HG03103 (cell line): ENCODE measurements at regions not wholly inside any gene's neighbourhood (a gene's known extent, or its start where the extent isn't known, plus 50 kb on each side); places are given as distances from the start of the nearest gene placed in this dataset.

Experiments
- ATAC-seq: cut with Tn5 transposase; IDR thresholded peaks from one replicate; pipeline ENCODE4 v1.9.1; 2021; ENCODE audit warnings: low read depth; ENCODE audit not compliant: unreplicated experiment

- ATAC-seq: no peak
Measured at GRCh38 chr3:63192248-63192647, 85.9 kb upstream of the SYNPR start.

DNA sequence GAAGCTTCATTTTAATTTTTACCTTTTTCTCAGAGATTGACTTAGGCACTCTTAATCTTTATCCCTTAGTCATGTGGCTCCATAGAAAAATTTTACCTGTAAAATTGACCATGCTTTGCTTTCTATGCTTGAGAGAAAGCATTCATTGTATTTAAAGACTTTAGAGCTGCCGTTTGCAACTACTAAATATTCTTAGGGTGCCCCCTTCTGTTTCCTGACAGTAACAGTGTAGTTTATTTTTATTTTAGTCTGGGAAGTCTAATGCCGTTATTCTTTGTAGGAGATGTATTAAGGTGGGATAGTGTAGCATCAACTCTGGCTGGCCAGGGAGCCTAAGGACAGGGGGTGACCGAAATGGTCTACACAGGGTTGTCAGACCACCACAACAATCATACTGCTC is 84.5 kb upstream of the SYNPR start:
- ATAC-seq: no peak

- ATAC-seq: no peak
Measured at GRCh38 chr3:63199606-63200005, 78.5 kb upstream of the SYNPR start.

GRCh38 chr3:63202529-63202928 is 75.6 kb upstream of the SYNPR start:
- no peak for ATAC-seq

DNA sequence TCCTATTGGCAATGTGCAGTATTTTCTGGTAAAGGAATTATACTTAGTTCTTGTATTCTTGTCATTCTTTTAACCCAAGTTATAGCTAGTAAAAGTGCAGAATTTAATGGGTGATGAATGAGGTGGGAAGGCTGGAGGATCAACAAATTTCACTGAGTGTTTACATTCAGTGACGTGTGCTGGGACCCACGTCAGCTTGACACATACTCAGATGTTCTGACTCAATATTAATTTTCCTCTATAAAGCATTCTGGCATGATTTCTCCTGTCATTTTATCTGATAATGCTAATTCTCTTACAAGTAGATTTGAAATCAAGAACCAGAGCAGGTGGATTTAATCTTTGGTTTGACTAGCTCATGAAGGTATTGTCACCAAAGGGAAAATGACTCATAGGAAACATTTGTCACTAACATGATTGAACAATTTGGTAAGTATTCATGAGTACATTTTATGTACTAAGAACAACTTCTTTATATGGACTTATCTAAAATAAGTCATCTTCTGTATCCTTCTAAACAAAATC is 71.0 kb upstream of the SYNPR start:
- ATAC-seq: no peak

DNA sequence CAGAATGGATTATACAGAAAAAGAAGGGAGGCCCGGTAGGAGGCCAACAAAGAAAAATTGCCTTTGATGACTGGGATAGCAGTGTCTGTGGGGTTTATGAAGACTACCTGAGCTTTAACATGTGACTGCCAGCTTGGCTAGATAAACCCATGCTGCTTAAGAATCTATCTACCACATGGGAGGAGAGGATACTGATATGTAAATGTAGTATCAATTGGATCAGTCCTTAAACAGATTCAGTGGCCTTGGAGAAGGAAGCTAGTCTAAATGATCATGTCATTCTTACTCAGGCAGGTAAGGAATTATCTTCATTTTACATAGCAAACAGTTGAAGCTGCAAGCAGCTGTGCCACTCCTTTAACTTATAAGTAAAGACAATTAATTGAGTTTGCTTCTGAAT is 50.0 kb upstream of the SYNPR start:
- ATAC-seq: no peak
